C4-2B (cell line): ENCODE measurements at regions not wholly inside any gene's neighbourhood (a gene's known extent, or its start where the extent isn't known, plus 50 kb on each side); places are given as distances from the start of the nearest gene placed in this dataset.

Experiments used
- ZFX ChIP-seq: fragments of 450-650 bp; IDR thresholded peaks from 2 replicates; pipeline ENCODE4 v1.6.1; 2017
- TF ChIP-seq, protein P1 (sequence below): fragments of 450-650 bp; conservative IDR thresholded peaks from 2 replicates; pipeline ENCODE4 v1.5.1; 2017; ENCODE audit warnings: mild to moderate bottlenecking

DNA sequence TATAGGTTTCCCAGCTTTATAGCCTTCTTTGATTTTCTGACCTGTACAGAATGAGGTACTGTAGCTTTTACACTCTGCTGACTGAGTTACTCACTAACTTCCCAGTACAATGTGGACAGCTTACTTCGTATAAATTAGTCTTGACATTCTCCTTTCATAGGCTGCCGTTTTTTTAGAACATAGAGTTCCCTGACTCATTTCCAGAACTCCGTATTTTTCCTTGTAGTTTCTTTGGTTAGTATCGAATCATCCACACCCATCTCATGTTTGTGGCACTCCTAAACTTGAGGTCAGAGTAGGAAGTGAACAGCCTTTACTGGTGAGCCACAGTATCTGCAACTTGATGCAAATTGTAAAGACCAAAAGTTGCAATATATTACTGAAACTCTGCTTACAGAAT is 303.9 kb downstream of the SLITRK5 start:
- TF ChIP-seq, protein P1, sequence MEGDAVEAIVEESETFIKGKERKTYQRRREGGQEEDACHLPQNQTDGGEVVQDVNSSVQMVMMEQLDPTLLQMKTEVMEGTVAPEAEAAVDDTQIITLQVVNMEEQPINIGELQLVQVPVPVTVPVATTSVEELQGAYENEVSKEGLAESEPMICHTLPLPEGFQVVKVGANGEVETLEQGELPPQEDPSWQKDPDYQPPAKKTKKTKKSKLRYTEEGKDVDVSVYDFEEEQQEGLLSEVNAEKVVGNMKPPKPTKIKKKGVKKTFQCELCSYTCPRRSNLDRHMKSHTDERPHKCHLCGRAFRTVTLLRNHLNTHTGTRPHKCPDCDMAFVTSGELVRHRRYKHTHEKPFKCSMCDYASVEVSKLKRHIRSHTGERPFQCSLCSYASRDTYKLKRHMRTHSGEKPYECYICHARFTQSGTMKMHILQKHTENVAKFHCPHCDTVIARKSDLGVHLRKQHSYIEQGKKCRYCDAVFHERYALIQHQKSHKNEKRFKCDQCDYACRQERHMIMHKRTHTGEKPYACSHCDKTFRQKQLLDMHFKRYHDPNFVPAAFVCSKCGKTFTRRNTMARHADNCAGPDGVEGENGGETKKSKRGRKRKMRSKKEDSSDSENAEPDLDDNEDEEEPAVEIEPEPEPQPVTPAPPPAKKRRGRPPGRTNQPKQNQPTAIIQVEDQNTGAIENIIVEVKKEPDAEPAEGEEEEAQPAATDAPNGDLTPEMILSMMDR = no peak
- TF ChIP-seq ZFX = no peak
